KMS-11 (cell line): ENCODE measurements at regions not wholly inside any gene's neighbourhood (a gene's known extent, or its start where the extent isn't known, plus 50 kb on each side); places are given as distances from the start of the nearest gene placed in this dataset.

Experiments
- H2AFZ ChIP-seq: fragments of 200-600 bp; sonication (generic); 2 replicates; pipeline ENCODE4 v1.6.1; 2016; ENCODE audit warnings: antibody characterized with exemption, mixed run types, low read depth
- H3K27ac ChIP-seq: fragments of 200-600 bp; sonication (generic); 2 replicates; pipeline ENCODE4 v1.6.1; 2016; ENCODE audit warnings: mild to moderate bottlenecking, mixed run types
- H3K27me3 ChIP-seq: fragments of 200-600 bp; sonication (generic); 2 replicates; pipeline ENCODE4 v1.6.1; 2017; ENCODE audit warnings: mild to moderate bottlenecking, low read depth, mixed run types, moderate library complexity; ENCODE audit not compliant: insufficient read depth
- H3K36me3 ChIP-seq: fragments of 200-600 bp; sonication (generic); 2 replicates; pipeline ENCODE4 v1.6.1; 2017; ENCODE audit warnings: mild to moderate bottlenecking, mixed run types; ENCODE audit not compliant: insufficient read depth
- H3K4me1 ChIP-seq: fragments of 200-600 bp; sonication (generic); 2 replicates; pipeline ENCODE4 v1.6.1; 2016; ENCODE audit warnings: mild to moderate bottlenecking, low read depth, mixed run types; ENCODE audit not compliant: poor library complexity, severe bottlenecking
- H3K4me2 ChIP-seq: fragments of 200-600 bp; sonication (generic); 2 replicates; pipeline ENCODE4 v1.7.0; 2016; ENCODE audit warnings: mild to moderate bottlenecking, mixed run types
- H3K4me3 ChIP-seq: fragments of 200-600 bp; sonication (generic); IDR thresholded peaks from 2 replicates; pipeline ENCODE4 v1.6.1; 2017; ENCODE audit warnings: low read depth, low read length, mixed read lengths; ENCODE audit not compliant: insufficient read depth
- H3K79me2 ChIP-seq: fragments of 200-600 bp; sonication (generic); 2 replicates; pipeline ENCODE4 v1.6.1; 2016; ENCODE audit warnings: low read depth, mixed run types; ENCODE audit not compliant: insufficient read depth
- H3K9ac ChIP-seq: fragments of 200-600 bp; sonication (generic); 2 replicates; pipeline ENCODE4 v1.6.1; 2016; ENCODE audit warnings: mild to moderate bottlenecking, mixed run types
- H4K20me1 ChIP-seq: fragments of 200-600 bp; sonication (generic); 2 replicates; pipeline ENCODE4 v1.6.1; 2016; ENCODE audit warnings: mild to moderate bottlenecking, mixed run types; ENCODE audit not compliant: insufficient read depth
- CTCF ChIP-seq: fragments of 200-600 bp; sonication (generic); conservative IDR thresholded peaks from 2 replicates; pipeline ENCODE4 v1.6.1; 2017; ENCODE audit warnings: low read depth, mild to moderate bottlenecking, antibody characterized with exemption, low read length, moderate library complexity, mixed read lengths

- Histone ChIP-seq H3K27ac (no peak overlapping the region), H3K4me3 (no peak overlapping the region), H2AFZ (no peak overlapping the region), H4K20me1 (no peaks in the 10 kb centered on the region), H3K4me1 (no peaks in the 10 kb centered on the region), H3K79me2 (no peaks in the 10 kb centered on the region), H3K9ac (no peak overlapping the region), H3K36me3 (no peaks in the 10 kb centered on the region), H3K4me2 (no peak overlapping the region), H3K27me3 (no peaks in the 10 kb centered on the region)
- TF ChIP-seq CTCF: no peak
Observed at GRCh38 chr3:14297305-14297704, 105.1 kb upstream of the SLC6A6 start.

DNA sequence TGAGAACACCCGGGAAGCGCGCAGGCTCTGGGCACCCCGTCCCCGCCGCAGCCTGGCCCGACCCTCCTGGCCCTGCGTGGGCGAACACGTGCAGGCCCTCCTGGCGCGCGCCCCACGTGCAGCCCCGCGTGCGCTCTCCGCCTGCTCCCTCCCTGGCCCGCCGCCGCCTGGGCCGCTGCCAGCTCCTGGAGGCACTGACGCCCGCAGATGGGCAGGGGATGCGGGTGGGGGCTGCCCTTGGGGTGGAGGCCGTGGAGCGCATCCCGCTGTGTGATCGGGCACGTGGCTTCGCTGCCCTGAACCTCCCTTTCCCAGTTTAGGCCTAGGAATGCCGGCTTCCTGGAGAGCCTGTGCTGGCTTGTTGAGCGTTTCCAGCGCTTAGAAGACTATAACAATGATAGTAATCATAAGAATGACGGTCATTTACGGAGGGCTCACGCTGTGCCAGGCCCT lies 104.6 kb upstream of the SLC6A6 start:
- no peak for TF ChIP-seq CTCF
- Histone ChIP-seq H3K4me1 (no peaks in the 10 kb centered on the region), H4K20me1 (no peaks in the 10 kb centered on the region), H3K27ac (no peak overlapping the region), H2AFZ (no peak overlapping the region), H3K4me2 (no peak overlapping the region), H3K9ac (no peak overlapping the region), H3K79me2 (no peaks in the 10 kb centered on the region), H3K27me3 (no peaks in the 10 kb centered on the region), H3K4me3 (no peak overlapping the region), H3K36me3 (no peaks in the 10 kb centered on the region)

GRCh38 chr3:14298442-14298841 lies 104.0 kb upstream of the SLC6A6 start:
- Histone ChIP-seq H3K9ac (no peak overlapping the region), H3K4me2 (no peak overlapping the region), H3K4me1 (peaks cover 6% of the 10 kb centered on the region), H3K4me3 (no peak overlapping the region), H3K36me3 (no peaks in the 10 kb centered on the region), H2AFZ (no peak overlapping the region), H4K20me1 (no peaks in the 10 kb centered on the region), H3K27ac (no peak overlapping the region), H3K79me2 (no peaks in the 10 kb centered on the region), H3K27me3 (no peaks in the 10 kb centered on the region)
- no peak for TF ChIP-seq CTCF

DNA sequence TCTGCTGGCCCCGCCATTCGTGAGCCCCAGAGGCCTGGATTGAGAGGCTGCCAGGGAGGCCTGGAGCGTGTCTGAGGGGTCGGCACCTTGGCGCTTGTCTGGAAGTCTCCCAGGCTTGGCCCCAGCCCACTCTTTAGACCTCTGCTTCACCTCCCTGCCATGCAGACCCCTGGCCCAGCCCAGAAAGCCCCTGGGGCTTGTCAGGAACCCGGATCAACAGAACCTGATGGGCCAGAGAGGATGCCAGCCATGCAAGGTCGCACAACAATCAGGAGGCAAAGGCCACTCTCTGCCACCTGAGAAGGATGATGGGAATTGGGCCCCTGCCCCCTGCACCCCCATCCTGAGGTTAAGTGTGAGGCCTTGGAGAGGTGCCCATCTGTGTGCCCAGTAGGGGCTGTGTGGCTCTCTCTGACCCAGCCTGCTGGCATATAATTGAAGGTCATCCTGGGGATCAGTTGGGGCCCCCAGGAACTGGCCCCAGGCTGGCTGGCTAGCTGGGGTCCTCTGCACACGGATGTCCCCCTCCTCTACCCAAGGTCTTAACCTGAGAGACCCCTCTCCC lies 103.3 kb upstream of the SLC6A6 start:
- Histone ChIP-seq H4K20me1 (no peaks in the 10 kb centered on the region), H3K9ac (no peak overlapping the region), H3K4me2 (no peak overlapping the region), H3K79me2 (no peaks in the 10 kb centered on the region), H3K4me3 (no peak overlapping the region), H2AFZ (no peak overlapping the region), H3K4me1 (peaks cover 7% of the 10 kb centered on the region), H3K27me3 (no peaks in the 10 kb centered on the region), H3K36me3 (no peaks in the 10 kb centered on the region), H3K27ac (no peak overlapping the region)
- no peak for TF ChIP-seq CTCF

- H4K20me1 ChIP-seq: no peaks in the 10 kb centered on the region
- no peaks in the 10 kb centered on the region for H3K36me3 ChIP-seq
- no peak overlapping the region for H3K9ac ChIP-seq
- H3K27ac ChIP-seq: no peak overlapping the region
- TF ChIP-seq CTCF: no peak
- H3K4me2 ChIP-seq: no peak overlapping the region
- peaks cover 7% of the 10 kb centered on the region for H3K4me1 ChIP-seq
- no peak overlapping the region for H2AFZ ChIP-seq
- no peak overlapping the region for H3K4me3 ChIP-seq
- no peaks in the 10 kb centered on the region for H3K79me2 ChIP-seq
- H3K27me3 ChIP-seq: no peaks in the 10 kb centered on the region
Observed at GRCh38 chr3:14299767-14300166, 102.6 kb upstream of the SLC6A6 start.
